Urinary bladder (tissue), 3 donors: ENCODE measurements at regions not wholly inside any gene's neighbourhood (a gene's known extent, or its start where the extent isn't known, plus 50 kb on each side); places are given as distances from the start of the nearest gene placed in this dataset.

Source experiments
- DNase-seq: peaks from one replicate; pipeline ENCODE4 v3.0.0-alpha.2; 2015; ENCODE audit errors: extremely low spot score
- H3K27ac ChIP-seq: one replicate; pipeline ENCODE4 v1.5.1; 2013; ENCODE audit warnings: low read depth, mild to moderate bottlenecking, moderate library complexity
- H3K36me3 ChIP-seq: one replicate; pipeline ENCODE4 v1.6.1; 2013; ENCODE audit warnings: mild to moderate bottlenecking, moderate library complexity; ENCODE audit not compliant: insufficient read depth
- H3K4me1 ChIP-seq: one replicate; pipeline ENCODE4 v1.6.1; 2013; ENCODE audit warnings: mild to moderate bottlenecking, moderate library complexity; ENCODE audit not compliant: insufficient read depth
- H3K4me3 ChIP-seq: one replicate; pipeline ENCODE4 v1.5.1; 2013; ENCODE audit warnings: low read depth, low read length
- WGBS: extraction: QIAGEN DNeasy Blood & Tissue Kit; methylation state at CpG from one replicate; pipeline ENCODE4 v1.1.7; 2013; 5-methylcytosine and 5-hydroxymethylcytosine counted together
- donor health status: healthy with polysubstance abuse.
- donor health status: healthy.

DNA sequence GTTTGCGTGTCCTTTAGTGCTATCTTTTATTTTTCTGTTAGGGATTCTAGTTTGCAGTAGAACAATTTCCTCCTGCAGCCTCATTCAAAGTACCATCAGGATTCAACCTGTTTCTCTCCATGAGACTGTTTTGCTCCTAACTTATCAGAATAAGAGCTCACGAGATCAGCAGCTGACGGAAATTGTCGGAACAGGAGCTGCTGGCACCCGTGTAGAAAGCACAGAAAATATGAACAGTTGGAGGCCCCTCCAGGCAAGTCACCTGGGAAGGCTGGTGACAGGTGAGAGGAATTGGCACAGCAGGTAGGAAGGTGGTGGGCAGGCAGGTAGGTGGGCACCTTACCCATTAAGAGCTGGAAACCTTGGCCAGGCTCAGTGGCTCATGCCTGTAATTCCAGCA, 368.6 kb downstream of the CDH26 start:
- no peak overlapping the region for H3K27ac ChIP-seq
- 89% methylated on average over 5 of the region's 5 CpGs for WGBS

DNA sequence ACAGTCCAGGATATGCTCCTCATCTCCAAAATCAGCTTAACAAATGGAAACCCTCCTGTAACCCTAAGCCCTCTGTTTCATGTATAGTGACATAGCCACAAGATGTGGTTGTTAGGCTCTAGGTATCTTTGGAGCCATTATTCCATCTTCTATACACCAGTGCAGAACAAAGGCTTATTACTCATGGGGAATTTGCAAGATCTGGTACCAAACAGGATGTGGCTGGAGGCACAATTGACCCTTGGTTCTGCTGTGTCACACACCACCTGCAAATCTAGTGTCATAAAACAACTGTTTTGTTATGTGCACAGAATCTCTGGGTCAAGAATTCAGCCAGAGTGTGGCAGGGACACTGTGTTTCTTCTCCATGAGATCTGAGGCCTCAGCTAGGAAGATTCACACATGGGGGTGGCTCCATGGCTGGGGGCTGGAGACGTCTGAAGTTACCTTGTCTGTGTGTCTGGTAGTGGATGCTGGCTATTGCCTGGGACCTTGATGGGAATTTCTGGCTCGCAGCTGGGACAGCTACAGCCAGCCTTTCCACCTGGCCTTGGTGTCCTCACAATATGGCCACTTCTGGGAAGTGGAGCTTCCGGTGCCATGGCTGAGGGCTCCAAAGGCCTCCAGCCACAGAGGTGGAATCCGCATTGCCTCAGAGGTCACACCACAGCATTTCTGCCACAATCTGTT, 369.9 kb downstream of the CDH26 start:
- 88% methylated on average over 4 of the region's 4 CpGs for WGBS
- Histone ChIP-seq H3K36me3 (no peaks in the 10 kb centered on the region), H3K4me3 (no peak overlapping the region), H3K4me1 (no peaks in the 10 kb centered on the region), H3K27ac (no peak overlapping the region)
- no peak for DNase-seq

More for the DNA sequence above, 368.6 kb downstream of the CDH26 start:
- no peak for DNase-seq
- no peaks in the 10 kb centered on the region for H3K4me1 ChIP-seq
- H3K4me3 ChIP-seq, result no peak overlapping the region
- H3K36me3 ChIP-seq, result no peaks in the 10 kb centered on the region

- Histone ChIP-seq H3K27ac (no peak overlapping the region), H3K4me3 (no peak overlapping the region), H3K36me3 (no peaks in the 10 kb centered on the region), H3K4me1 (no peaks in the 10 kb centered on the region)
- WGBS, result 23% methylated on average over 3 of the region's 3 CpGs
- no peak for DNase-seq
Observed at GRCh38 chr20:60330461-60330860, 372.2 kb downstream of the CDH26 start.

GRCh38 chr20:60331688-60332300, 373.6 kb downstream of the CDH26 start:
- 76% methylated on average over 11 of the region's 11 CpGs for WGBS
- H3K36me3 ChIP-seq, result no peaks in the 10 kb centered on the region
- H3K4me3 ChIP-seq, result no peak overlapping the region
- no peaks in the 10 kb centered on the region for H3K4me1 ChIP-seq
- no peak overlapping the region for H3K27ac ChIP-seq
- DNase-seq, result no peak

GRCh38 chr20:60332523-60332922, 374.3 kb downstream of the CDH26 start:
- no peak overlapping the region for H3K4me3 ChIP-seq
- 71% methylated on average over 3 of the region's 3 CpGs for WGBS
- no peak overlapping the region for H3K27ac ChIP-seq
- H3K36me3 ChIP-seq, result no peaks in the 10 kb centered on the region
- no peak for DNase-seq
- no peaks in the 10 kb centered on the region for H3K4me1 ChIP-seq

DNA sequence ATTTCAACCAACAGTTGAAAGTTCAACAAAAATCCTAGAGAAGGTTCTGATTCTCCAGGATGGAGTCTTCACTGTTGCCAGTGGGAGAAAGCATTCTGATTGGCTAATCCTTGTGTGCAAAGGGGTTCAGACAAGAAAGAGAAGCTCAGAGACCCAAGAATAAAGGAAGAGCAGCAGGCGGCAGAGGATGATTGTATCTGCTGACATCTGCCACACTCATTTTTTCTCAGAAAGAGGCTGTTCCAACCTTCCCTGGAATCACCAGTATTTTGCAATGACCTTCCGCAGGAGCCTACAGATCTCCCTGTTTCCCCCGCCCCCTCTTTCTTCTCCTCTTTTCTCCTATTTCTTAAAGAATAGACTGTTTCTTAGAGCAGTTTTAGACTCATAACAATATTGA, 376.7 kb downstream of the CDH26 start:
- H3K27ac ChIP-seq, result no peak overlapping the region
- 91% methylated on average over 3 of the region's 3 CpGs for WGBS
- no peak for DNase-seq
- no peak overlapping the region for H3K4me3 ChIP-seq
- H3K36me3 ChIP-seq, result no peaks in the 10 kb centered on the region
- H3K4me1 ChIP-seq, result no peaks in the 10 kb centered on the region

- WGBS, result 85% methylated on average over 8 of the region's 8 CpGs
- H3K27ac ChIP-seq, result no peak overlapping the region
- DNase-seq, result no peak
- no peak overlapping the region for H3K4me3 ChIP-seq
- H3K36me3 ChIP-seq, result no peaks in the 10 kb centered on the region
- no peaks in the 10 kb centered on the region for H3K4me1 ChIP-seq
Observed at GRCh38 chr20:60338556-60338955, 380.3 kb downstream of the CDH26 start.

GRCh38 chr20:60339738-60340137, 381.5 kb downstream of the CDH26 start:
- 72% methylated on average over 6 of the region's 6 CpGs for WGBS
- DNase-seq, result no peak
- Histone ChIP-seq H3K4me3 (no peak overlapping the region), H3K27ac (no peak overlapping the region), H3K36me3 (no peaks in the 10 kb centered on the region), H3K4me1 (no peaks in the 10 kb centered on the region)

GRCh38 chr20:60340232-60340631, 382.0 kb downstream of the CDH26 start:
- no peak for DNase-seq
- H3K36me3 ChIP-seq, result no peaks in the 10 kb centered on the region
- 87% methylated on average over 4 of the region's 4 CpGs for WGBS
- H3K27ac ChIP-seq, result no peak overlapping the region
- H3K4me1 ChIP-seq, result no peaks in the 10 kb centered on the region
- H3K4me3 ChIP-seq, result no peak overlapping the region

GRCh38 chr20:60341062-60341461, 382.8 kb downstream of the CDH26 start:
- Histone ChIP-seq H3K27ac (no peak overlapping the region), H3K36me3 (no peaks in the 10 kb centered on the region), H3K4me3 (no peak overlapping the region), H3K4me1 (no peaks in the 10 kb centered on the region)
- DNase-seq, result no peak
- WGBS, result 85% methylated on average over 7 of the region's 7 CpGs

GRCh38 chr20:60345106-60345505, 386.9 kb downstream of the CDH26 start:
- Histone ChIP-seq H3K27ac (no peak overlapping the region), H3K36me3 (no peaks in the 10 kb centered on the region), H3K4me3 (no peak overlapping the region), H3K4me1 (no peaks in the 10 kb centered on the region)
- DNase-seq, result no peak
- WGBS, result 71% methylated on average over 5 of the region's 5 CpGs

DNA sequence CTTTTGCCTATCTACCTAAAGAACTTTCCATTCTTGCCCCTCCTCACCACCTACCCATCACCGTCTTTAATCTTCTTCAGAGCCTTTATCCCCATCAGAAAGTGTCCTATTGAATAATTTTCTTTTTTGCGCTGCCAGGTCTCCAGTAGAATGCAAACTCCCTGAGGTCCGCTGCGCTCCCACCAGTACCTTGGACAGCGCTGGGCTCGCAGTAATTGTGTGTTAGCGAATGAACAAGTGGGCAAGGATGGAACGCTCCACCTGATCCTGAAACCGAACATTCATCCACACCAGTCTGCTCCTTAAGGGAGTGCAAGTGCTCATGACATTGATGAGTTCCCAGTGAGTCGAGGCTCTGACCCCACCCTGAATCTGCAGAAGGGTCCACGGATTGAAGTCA, 391.2 kb downstream of the CDH26 start:
- Histone ChIP-seq H3K4me1 (no peaks in the 10 kb centered on the region), H3K4me3 (no peak overlapping the region), H3K27ac (no peak overlapping the region), H3K36me3 (no peaks in the 10 kb centered on the region)
- DNase-seq, result no peak
- WGBS, result 88% methylated on average over 11 of the region's 11 CpGs

- Histone ChIP-seq H3K27ac (no peak overlapping the region), H3K4me3 (no peak overlapping the region), H3K4me1 (no peaks in the 10 kb centered on the region), H3K36me3 (no peaks in the 10 kb centered on the region)
- WGBS, result 64% methylated on average over 2 of the region's 2 CpGs
- DNase-seq, result no peak
Observed at GRCh38 chr20:60352017-60352416, 393.8 kb downstream of the CDH26 start.

- DNase-seq, result no peak
- Histone ChIP-seq H3K4me1 (no peaks in the 10 kb centered on the region), H3K36me3 (no peaks in the 10 kb centered on the region), H3K27ac (no peak overlapping the region), H3K4me3 (no peak overlapping the region)
- 80% methylated on average over 6 of the region's 6 CpGs for WGBS
Observed at GRCh38 chr20:60352596-60352995, 394.4 kb downstream of the CDH26 start.
